Inflammatory macrophage (primary cell): ENCODE measurements at regions not wholly inside any gene's neighbourhood (a gene's known extent, or its start where the extent isn't known, plus 50 kb on each side); places are given as distances from the start of the nearest gene placed in this dataset.

ENCODE experiments used
- DNase-seq, 2 donors: peaks; one replicate each; pipeline ENCODE4 v3.0.0-alpha.2; 2020 to 2022

- DNase-seq, result no peak
Observed at GRCh38 chr5:112628214-112628980, 109.3 kb upstream of the APC start.

GRCh38 chr5:112630246-112631009, 107.3 kb upstream of the APC start:
- DNase-seq, result no peak

- DNase-seq, result peak; percentile 52 to 62
Observed at GRCh38 chr5:112634166-112634565, 103.5 kb upstream of the APC start.

DNA sequence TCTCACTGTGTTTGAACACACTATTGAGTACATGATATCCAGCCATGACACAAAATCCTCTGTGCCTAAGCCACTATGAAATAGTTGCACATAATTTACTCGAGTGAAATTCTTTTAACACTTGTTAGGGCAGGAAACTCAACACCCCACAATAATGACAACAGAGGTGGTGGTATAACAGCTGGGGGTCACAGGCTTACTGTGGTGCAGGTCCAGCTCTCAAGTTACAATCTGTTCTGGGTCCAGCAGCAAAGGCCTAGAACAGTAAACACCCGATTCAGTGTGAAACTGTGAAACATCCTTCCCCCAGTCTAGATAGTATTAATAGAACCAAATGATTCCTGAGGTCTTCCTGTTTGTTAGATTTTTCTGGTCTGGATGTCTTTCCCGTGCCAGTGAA, 102.9 kb upstream of the APC start:
- DNase-seq, result no peak

DNA sequence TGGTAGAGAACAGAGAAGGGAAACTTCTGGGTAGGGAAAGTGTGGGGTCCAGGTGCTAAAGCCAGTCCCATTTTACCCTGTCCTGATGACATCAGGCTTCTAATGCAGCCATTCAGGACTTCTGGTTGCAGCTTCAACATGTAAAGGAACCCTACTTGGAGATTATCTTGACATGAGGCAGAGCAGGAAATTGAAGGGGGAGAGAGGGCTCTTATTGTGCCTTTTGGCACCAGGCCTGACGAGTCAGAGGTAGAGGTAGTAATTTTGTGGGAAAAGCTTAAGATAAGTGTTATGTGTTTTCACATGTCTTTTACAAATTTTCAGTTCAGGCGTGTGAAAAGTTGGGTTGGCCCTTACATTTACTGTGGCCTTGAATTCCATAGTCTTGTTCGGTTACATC, 102.4 kb upstream of the APC start:
- DNase-seq, result no peak

GRCh38 chr5:112635771-112636731, 101.6 kb upstream of the APC start:
- DNase-seq, result no peak

DNA sequence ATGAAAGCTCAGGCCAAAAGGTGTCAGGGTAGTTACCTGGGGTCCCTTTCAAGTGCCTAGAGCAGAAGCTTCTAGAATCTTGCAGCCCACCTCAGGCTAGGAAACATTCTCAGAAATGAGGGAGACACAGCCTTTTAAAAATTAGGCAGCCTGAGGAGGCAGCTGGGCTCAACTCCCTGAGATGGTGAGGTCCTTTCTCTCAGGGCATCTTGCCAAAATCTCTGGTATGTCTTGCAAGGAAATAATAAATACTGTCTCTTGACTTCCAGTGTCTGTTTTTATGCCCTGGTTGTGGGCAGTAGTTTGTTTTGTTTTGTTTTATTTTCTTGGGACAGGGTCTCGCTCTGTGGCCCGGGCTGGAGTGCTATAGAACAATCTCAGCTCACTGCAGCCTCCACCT, 100.9 kb upstream of the APC start:
- no peak for DNase-seq

- no peak for DNase-seq
Observed at GRCh38 chr5:112637343-112637742, 100.3 kb upstream of the APC start.

DNA sequence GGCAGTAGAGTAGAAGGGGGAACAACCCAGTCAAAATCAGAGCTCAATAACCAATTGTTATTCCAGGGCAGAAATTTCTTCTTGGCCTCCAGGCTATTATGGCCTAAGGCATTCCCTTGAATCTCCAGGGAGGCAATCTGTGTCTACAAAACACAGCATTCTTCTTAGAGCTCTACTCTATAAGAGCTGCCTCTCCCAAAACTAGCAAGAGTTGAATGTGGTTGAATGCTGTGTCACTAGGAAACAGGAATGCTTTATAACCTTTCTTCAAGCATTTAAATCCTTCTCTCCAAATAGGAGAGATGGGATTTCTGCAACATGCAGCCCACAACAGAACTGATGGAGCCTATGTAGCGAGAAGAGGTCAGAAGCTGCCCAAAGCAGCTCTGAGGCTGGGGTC, 97.1 kb upstream of the APC start:
- no peak for DNase-seq

- DNase-seq, result no peak
Observed at GRCh38 chr5:112641515-112642110, 96.1 kb upstream of the APC start.

DNA sequence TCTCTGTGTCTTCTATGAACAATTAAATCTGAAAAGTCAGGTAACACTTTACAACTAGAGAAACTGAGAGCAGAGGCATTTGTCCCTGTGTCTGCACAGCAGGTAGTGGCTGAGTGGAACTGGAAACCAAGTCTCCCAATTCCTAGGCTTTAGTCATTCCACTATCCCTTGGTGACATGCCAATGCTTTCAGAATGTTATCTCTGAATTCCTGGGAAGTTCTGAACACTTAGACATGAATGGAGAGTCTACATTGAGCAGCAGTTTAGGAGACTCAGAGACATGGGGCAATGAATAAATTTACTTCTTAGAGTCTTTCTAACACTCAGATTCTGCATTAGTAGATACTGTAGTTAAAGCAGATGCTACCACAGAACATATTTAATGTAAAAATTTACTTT, 94.8 kb upstream of the APC start:
- DNase-seq, result no peak

DNA sequence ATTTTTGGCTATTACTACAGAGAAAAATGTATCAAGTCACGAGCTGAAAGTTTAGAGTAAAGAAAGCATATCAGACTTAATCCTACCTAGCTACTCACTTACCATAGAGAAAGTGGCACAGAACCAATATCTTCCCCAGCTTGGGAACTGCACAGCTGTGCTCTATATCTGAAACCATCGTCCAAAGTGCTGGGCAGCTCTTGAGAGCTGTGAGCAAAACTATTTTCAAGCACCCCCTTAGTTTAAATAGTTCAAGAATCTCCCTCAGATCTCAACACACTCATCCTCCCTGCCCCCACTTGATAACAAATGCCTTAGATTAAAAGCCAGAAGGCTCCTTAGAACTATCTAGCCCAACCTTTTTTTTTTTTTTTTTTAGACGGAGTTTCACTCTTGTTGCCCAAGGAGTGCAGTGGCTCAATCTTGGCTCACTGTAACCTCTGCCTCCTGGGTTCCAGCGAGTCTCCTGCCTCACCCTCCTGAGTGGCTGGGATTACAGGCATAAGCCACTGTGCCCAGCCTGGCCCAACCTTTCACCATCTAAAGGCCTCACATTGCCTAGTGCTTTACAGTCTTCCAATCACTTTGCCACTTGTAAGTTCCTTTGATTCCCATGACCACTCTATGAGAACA, 94.2 kb upstream of the APC start:
- no peak for DNase-seq

GRCh38 chr5:112646139-112646936, 91.3 kb upstream of the APC start:
- peak; percentile 37 to 51 for DNase-seq

DNA sequence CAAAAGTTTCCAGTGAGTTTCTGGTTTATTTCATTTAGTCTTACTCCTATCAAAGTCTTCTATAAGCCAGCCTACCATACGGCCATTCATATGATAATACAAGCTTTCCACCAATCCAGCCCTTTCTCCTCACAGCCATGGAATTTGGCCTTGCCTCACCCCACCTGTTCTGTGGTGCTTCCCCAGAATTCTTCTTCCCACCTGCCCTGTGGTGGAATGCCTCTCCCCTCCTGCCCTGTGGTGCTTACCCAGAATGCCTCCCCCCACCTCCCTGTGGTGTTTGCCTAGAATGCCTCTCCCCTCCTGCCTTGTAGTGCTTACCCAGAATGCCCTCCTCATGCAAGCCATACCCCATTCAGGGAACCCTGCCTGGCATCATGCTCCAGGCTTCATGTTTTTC, 90.3 kb upstream of the APC start:
- no peak for DNase-seq

- DNase-seq, result no peak
Observed at GRCh38 chr5:112648264-112648663, 89.4 kb upstream of the APC start.

DNA sequence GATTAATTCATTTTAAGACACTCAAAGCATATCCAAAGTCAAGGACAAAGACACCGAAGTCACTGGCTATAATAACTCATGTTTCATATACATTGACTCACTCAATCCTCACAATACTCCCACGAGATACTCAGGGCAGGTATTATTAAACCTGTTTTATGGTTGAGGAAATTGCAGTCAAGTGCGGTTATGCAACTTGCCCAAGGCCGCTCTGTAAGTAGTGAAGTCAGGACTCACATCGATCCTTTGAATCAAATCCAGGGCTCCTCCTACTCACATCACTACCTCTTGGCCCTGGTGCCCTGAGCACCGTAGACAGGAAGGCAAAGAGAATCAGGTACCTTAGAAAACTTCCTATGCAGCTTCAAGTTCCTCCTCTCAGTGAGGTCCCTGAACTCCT, 87.8 kb upstream of the APC start:
- DNase-seq, result no peak

- no peak for DNase-seq
Observed at GRCh38 chr5:112653638-112654205, 84.0 kb upstream of the APC start.

DNA sequence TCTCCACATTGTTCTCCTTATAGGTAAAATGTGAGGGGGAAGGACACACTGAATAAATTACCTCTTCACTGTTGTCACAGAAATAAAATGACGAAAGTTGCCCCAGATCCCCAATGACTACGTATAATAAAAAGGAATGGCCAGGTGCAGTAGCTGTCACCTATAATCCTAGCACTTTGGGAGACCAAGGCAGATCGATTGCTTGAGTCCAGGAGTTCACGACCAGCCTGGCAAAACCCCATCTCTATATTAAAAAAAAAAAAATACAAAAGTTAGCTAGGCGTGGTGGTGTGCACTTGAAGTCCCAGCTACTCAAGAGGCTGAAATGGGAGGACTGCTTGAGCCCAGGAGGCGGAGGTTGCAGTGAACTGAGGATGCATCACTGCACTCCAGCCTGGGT, 82.2 kb upstream of the APC start:
- DNase-seq, result no peak

DNA sequence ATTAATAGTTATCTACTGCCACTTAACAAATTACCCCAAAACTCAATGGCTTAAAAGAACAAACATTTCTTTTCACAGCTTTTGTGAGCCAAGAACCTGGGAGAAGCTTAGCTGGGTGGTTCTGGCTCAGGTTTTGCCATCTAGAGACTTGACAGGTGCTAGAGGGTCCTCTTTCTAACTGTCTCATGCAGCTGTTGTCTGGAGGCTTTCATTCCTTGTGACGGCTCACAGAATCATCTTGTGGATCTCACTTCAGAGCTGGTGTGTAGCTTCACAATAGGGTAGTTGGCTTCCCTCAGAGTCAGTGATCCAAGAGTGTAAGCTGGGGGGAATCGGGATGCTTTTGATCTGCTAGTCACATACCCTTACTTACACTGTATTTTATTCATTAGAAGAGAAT, 81.2 kb upstream of the APC start:
- DNase-seq, result no peak

- DNase-seq, result no peak
Observed at GRCh38 chr5:112657804-112658203, 79.9 kb upstream of the APC start.

DNA sequence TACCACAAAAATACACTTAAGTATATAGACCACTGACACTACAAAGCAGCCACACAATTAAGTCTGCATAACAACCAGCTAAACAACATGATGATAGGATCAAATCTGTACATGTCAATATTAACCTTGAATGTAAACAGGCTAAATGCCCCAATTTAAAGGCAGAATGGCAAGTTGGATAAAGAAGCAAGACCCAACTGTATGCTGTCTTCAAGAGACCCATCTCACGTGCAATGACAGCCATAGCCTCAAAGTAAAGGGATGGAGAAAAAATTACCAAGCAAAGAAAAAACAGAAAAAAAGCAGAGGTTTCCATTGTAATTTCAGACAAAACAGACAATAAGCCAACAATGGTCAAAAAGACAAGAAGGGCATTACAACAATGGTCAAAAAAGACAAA, 77.3 kb upstream of the APC start:
- no peak for DNase-seq
